B cell (primary cell): ENCODE measurements at regions not wholly inside any gene's neighbourhood (a gene's known extent, or its start where the extent isn't known, plus 50 kb on each side); places are given as distances from the start of the nearest gene placed in this dataset.

Experiments
- ATAC-seq: fragments of 200-7000 bp; cut with Tn5 transposase; one replicate; pipeline ENCODE4 v1.10.0; 2021; ENCODE audit warnings: low read depth, mild to moderate bottlenecking, moderate number of reproducible peaks, moderate library complexity
- CTCF ChIA-PET: fragments of 350-600 bp; sonication (Branson Sonifier 250); formaldehyde crosslinking; loops from one replicate; lab custom pipeline; 2021; ENCODE audit warnings: antibody characterized with exemption, inconsistent platforms; lab: Charles Lee
- POLR2A ChIA-PET: fragments of 350-600 bp; sonication (Branson Sonifier 250); formaldehyde crosslinking; loops from one replicate; lab custom pipeline; 2021; ENCODE audit warnings: antibody characterized with exemption; lab: Charles Lee
- DNase-seq: peaks from one replicate; pipeline ENCODE4 v3.0.0; 2013
- H2AFZ ChIP-seq: 2 replicates; pipeline ENCODE4 v1.6.1; 2012; ENCODE audit warnings: mild to moderate bottlenecking, low read depth, low read length; ENCODE audit not compliant: insufficient read depth, poor library complexity, severe bottlenecking
- H3K27ac ChIP-seq, 2 donors: 1 replicate in 1 of 2; 2 replicates in 1 of 2; pipeline ENCODE4 v1.5.1; 2012 to 2013; ENCODE audit warnings: low read length in 2 of 2, mild to moderate bottlenecking in 2 of 2, moderate library complexity in 1 of 2
- H3K27me3 ChIP-seq, 4 experiments: fragments of 200-600 bp in 1 of 4; sonication (generic) in 1 of 4; replicated peaks in 1 of 4; 1 replicate in 2 of 4; 2 replicates in 2 of 4; pipeline versions ENCODE4 v1.6.1 to v1.7.0; 2013 to 2016; ENCODE audit warnings: low read length in 3 of 4, mild to moderate bottlenecking in 2 of 4, mixed read lengths in 1 of 4, moderate library complexity in 1 of 4; ENCODE audit not compliant: insufficient read depth in 4 of 4, control insufficient read depth in 3 of 4; ENCODE audit errors: control extremely low read depth in 1 of 4
- H3K36me3 ChIP-seq, 2 experiments: replicated peaks in 1 of 2; 1 replicate in 1 of 2; 2 replicates in 1 of 2; pipeline versions ENCODE4 v1.6.1 to v1.7.1; 2013; ENCODE audit warnings: low read length in 1 of 2; ENCODE audit not compliant: insufficient read depth in 2 of 2, control insufficient read depth in 1 of 2; ENCODE audit errors: control extremely low read depth in 1 of 2, extremely low read depth in 1 of 2
- H3K4me1 ChIP-seq, 2 donors: fragments of 200-600 bp in 1 of 2; sonication (generic) in 1 of 2; 1 replicate in 1 of 2; 2 replicates in 1 of 2; pipeline versions ENCODE4 v1.5.1 to v1.6.1; 2013 to 2017; ENCODE audit warnings: low read length in 2 of 2; ENCODE audit not compliant: control insufficient read depth in 2 of 2, insufficient read depth in 2 of 2
- H3K4me2 ChIP-seq: replicated peaks from 2 replicates; pipeline ENCODE3; 2012; ENCODE audit warnings: mild to moderate bottlenecking, low read depth, low read length; ENCODE audit not compliant: poor library complexity, severe bottlenecking
- H3K4me3 ChIP-seq, 5 experiments: fragments of 200-600 bp in 1 of 5; sonication (generic) in 1 of 5; 1 replicate in 3 of 5; 2 replicates in 2 of 5; pipeline versions ENCODE4 v1.5.1 to v1.7.0; 2011 to 2016; ENCODE audit warnings: low read length in 4 of 5, mild to moderate bottlenecking in 4 of 5, low read depth in 2 of 5, control low read depth in 1 of 5, moderate library complexity in 1 of 5; ENCODE audit not compliant: insufficient read depth in 1 of 5; ENCODE audit errors: control extremely low read depth in 1 of 5, extremely low read depth in 1 of 5
- H3K79me2 ChIP-seq: fragments of 200-600 bp; sonication (generic); one replicate; pipeline ENCODE4 v1.6.0; 2016; ENCODE audit warnings: low read length; ENCODE audit not compliant: control insufficient read depth, insufficient read depth
- H3K9ac ChIP-seq: fragments of 200-600 bp; sonication (generic); 2 replicates; pipeline ENCODE4 v1.6.1; 2017; ENCODE audit warnings: mild to moderate bottlenecking, low read length, moderate library complexity
- H3K9me3 ChIP-seq, 3 donors: one replicate each; pipeline versions ENCODE4 v1.6.1 to v1.7.1; 2013; ENCODE audit warnings: low read length in 2 of 3; ENCODE audit not compliant: control insufficient read depth in 2 of 3, insufficient read depth in 1 of 3; ENCODE audit errors: control extremely low read depth in 1 of 3
- H4K20me1 ChIP-seq: 2 replicates; pipeline ENCODE4 v1.6.0; 2012; ENCODE audit warnings: mild to moderate bottlenecking, low read length; ENCODE audit not compliant: insufficient read depth, control insufficient read depth, poor library complexity, severe bottlenecking
- H3K27ac Mint-ChIP-seq: one replicate; pipeline ENCODE4 v1.8.0; 2021; ENCODE audit warnings: mixed read lengths
- H3K27me3 Mint-ChIP-seq: one replicate; pipeline ENCODE4 v1.8.0; 2021; ENCODE audit warnings: mixed read lengths
- H3K4me1 Mint-ChIP-seq: one replicate; pipeline ENCODE4 v1.8.0; 2021; ENCODE audit warnings: mixed read lengths
- H3K4me3 Mint-ChIP-seq: one replicate; pipeline ENCODE4 v1.8.0; 2021; ENCODE audit warnings: mixed read lengths
- H3K9me3 Mint-ChIP-seq: one replicate; pipeline ENCODE4 v1.8.0; 2022; ENCODE audit warnings: mixed read lengths; ENCODE audit not compliant: insufficient read depth
- EZH2 ChIP-seq: IDR thresholded peaks from 2 replicates; pipeline ENCODE4 v1.6.1; 2012; ENCODE audit warnings: borderline replicate concordance, low read depth, mild to moderate bottlenecking, moderate library complexity, low read length; ENCODE audit not compliant: insufficient read depth, poor library complexity, severe bottlenecking
- WGBS: methylation state at CpG from one replicate; pipeline ENCODE4 v1.1.5; 2013; ENCODE audit warnings: missing lambda C conversion rate; ENCODE audit not compliant: insufficient coverage; 5-methylcytosine and 5-hydroxymethylcytosine counted together
- intact Hi-C: fragments of 100-400 bp; cut with micrococcal nuclease; formaldehyde crosslinking; loops from one replicate; pipeline ENCODE4 v1.10.0; 2022
- TF ChIP-seq, protein P1 (sequence below): fragments of 200-600 bp; IDR thresholded peaks from one replicate; pipeline ENCODE4 v1.8.0; 2022; ENCODE audit warnings: antibody characterized with exemption, mild to moderate bottlenecking

DNA sequence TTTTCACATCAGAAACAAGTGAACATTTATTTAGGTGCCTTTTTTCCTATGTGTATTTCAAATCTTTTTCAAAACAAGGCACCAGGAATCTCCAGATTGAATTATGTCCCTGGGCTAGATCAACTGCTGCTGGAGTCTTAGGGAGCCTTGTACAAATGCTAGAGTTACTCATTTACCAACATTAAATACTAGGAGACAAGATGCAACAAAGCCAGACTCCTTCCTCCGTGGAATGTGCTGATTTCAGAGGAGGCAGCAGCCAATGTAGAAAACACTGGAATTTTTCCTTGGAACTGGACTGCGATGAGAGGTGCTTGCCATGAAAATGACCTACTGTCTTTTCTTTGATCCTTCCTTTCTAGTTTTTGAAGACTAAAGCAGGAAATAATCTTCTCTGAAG is 1514.7 kb upstream of the MIR17HG start:
- ChIA-PET POLR2A (no interaction called here), CTCF (no interaction called here)
- no peaks in the 10 kb centered on the region for H3K9me3 Mint-ChIP-seq
- H3K79me2 ChIP-seq = no peaks in the 10 kb centered on the region
- H3K4me3 ChIP-seq = no peak overlapping the region
- H3K4me1 Mint-ChIP-seq = no peaks in the 10 kb centered on the region
- 80% methylated on average over 2 of the region's 2 CpGs for WGBS
- H3K9me3 ChIP-seq = peaks cover 0 to 1% (median 0%) of the 10 kb centered on the region in 3 donors
- no peak overlapping the region for H3K27ac ChIP-seq
- no peaks in the 10 kb centered on the region for H3K4me1 ChIP-seq
- no peaks in the 10 kb centered on the region for H3K27me3 Mint-ChIP-seq
- H4K20me1 ChIP-seq = no peaks in the 10 kb centered on the region
- H3K9ac ChIP-seq = no peak overlapping the region
- no peaks in the 10 kb centered on the region for H3K27me3 ChIP-seq
- TF ChIP-seq, protein P1, sequence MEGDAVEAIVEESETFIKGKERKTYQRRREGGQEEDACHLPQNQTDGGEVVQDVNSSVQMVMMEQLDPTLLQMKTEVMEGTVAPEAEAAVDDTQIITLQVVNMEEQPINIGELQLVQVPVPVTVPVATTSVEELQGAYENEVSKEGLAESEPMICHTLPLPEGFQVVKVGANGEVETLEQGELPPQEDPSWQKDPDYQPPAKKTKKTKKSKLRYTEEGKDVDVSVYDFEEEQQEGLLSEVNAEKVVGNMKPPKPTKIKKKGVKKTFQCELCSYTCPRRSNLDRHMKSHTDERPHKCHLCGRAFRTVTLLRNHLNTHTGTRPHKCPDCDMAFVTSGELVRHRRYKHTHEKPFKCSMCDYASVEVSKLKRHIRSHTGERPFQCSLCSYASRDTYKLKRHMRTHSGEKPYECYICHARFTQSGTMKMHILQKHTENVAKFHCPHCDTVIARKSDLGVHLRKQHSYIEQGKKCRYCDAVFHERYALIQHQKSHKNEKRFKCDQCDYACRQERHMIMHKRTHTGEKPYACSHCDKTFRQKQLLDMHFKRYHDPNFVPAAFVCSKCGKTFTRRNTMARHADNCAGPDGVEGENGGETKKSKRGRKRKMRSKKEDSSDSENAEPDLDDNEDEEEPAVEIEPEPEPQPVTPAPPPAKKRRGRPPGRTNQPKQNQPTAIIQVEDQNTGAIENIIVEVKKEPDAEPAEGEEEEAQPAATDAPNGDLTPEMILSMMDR = no peak
- TF ChIP-seq EZH2 = no peak
- no peak overlapping the region for H3K4me3 Mint-ChIP-seq
- intact Hi-C loops = no loop called here
- no peak overlapping the region for H2AFZ ChIP-seq
- H3K27ac Mint-ChIP-seq = no peak overlapping the region
- no peaks in the 10 kb centered on the region for H3K36me3 ChIP-seq
- ATAC-seq (no peak), DNase-seq (no peak)
- no peak overlapping the region for H3K4me2 ChIP-seq

DNA sequence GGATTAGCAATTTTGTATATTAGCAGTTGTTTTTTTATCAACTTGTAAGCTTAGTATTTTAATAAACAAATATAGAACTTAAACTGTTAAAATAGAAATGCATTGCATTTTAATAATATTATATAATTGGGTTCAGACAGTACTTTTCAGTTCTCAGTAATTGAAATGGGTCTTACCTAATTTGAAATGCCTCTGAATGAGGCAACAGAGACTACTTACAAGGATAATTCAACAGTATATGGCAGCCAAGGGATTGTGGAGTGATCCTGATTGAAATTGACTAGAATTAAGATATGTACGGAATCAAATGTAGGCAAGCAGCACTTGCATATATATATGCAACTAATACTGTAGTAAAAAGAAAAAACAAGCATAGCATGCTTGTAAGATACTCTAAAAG is 1503.9 kb upstream of the MIR17HG start:
- Histone ChIP-seq H3K36me3 (no peaks in the 10 kb centered on the region), H3K4me1 (no peaks in the 10 kb centered on the region), H3K9me3 (peaks cover 0 to 2% (median 0%) of the 10 kb centered on the region in 3 donors), H3K27me3 (no peaks in the 10 kb centered on the region), H4K20me1 (no peaks in the 10 kb centered on the region), H3K79me2 (no peaks in the 10 kb centered on the region), H3K27ac (no peak overlapping the region), H3K4me3 (no peak overlapping the region), H2AFZ (no peak overlapping the region), H3K9ac (no peak overlapping the region), H3K4me2 (no peak overlapping the region)
- H3K4me1 Mint-ChIP-seq = no peaks in the 10 kb centered on the region
- no peak overlapping the region for H3K27ac Mint-ChIP-seq
- CTCF ChIA-PET = no interaction called here
- no peak overlapping the region for H3K4me3 Mint-ChIP-seq
- intact Hi-C loops = no loop called here
- DNase-seq = no peak
- no peak for ATAC-seq
- TF ChIP-seq EZH2 = no peak
- TF ChIP-seq, protein P1 = no peak
- no CpG with 5 or more reads among the region's 1 CpG for WGBS
- no peaks in the 10 kb centered on the region for H3K27me3 Mint-ChIP-seq
- POLR2A ChIA-PET = no interaction called here
- H3K9me3 Mint-ChIP-seq = peaks cover 3% of the 10 kb centered on the region
